WTC11 (cell line): ENCODE measurements at regions not wholly inside any gene's neighbourhood (a gene's known extent, or its start where the extent isn't known, plus 50 kb on each side); places are given as distances from the start of the nearest gene placed in this dataset.

Source experiments
- ATAC-seq: fragments of 200-7000 bp; cut with Tn5 transposase; 2 replicates; pipeline ENCODE4 v1.10.0; 2021; ENCODE audit warnings: mild to moderate bottlenecking, moderate library complexity
- CTCF ChIA-PET: fragments of 300-600 bp; sonication (Branson Sonifier 250); formaldehyde crosslinking; loops from one replicate; lab custom pipeline; 2021; ENCODE audit warnings: antibody characterized with exemption; lab: Charles Lee
- POLR2A ChIA-PET: fragments of 350-600 bp; sonication (Branson Sonifier 250); formaldehyde crosslinking; loops from one replicate; lab custom pipeline; 2021; ENCODE audit warnings: antibody characterized with exemption; lab: Charles Lee
- DNase-seq: peaks from one replicate; pipeline ENCODE4 v3.0.0; 2021; ENCODE audit warnings: low spot score
- H3K27ac Mint-ChIP-seq: 2 replicates; pipeline ENCODE4 v1.8.0; 2021; ENCODE audit warnings: mixed read lengths
- H3K27me3 Mint-ChIP-seq: 2 replicates; pipeline ENCODE4 v1.8.0; 2021; ENCODE audit warnings: low read depth, mild to moderate bottlenecking, moderate library complexity, mixed read lengths
- H3K36me3 Mint-ChIP-seq: 2 replicates; pipeline ENCODE4 v1.8.0; 2021; ENCODE audit warnings: mixed read lengths
- H3K4me1 Mint-ChIP-seq: 2 replicates; pipeline ENCODE4 v1.8.0; 2022; ENCODE audit warnings: mixed read lengths
- H3K4me3 Mint-ChIP-seq: 2 replicates; pipeline ENCODE4 v1.8.0; 2021; ENCODE audit warnings: mild to moderate bottlenecking, moderate library complexity, mixed read lengths
- H3K9me3 Mint-ChIP-seq: 2 replicates; pipeline ENCODE4 v1.8.0; 2021; ENCODE audit warnings: mixed read lengths
- ARID4B ChIP-seq: sonication (generic); formaldehyde crosslinking; IDR thresholded peaks from 2 replicates; pipeline ENCODE4 v1.8.0; 2023; ENCODE audit warnings: missing genetic modification reagents, mild to moderate bottlenecking, borderline replicate concordance
- ATF1 ChIP-seq: sonication (generic); formaldehyde crosslinking; IDR thresholded peaks from 2 replicates; pipeline ENCODE4 v1.8.1; 2023; ENCODE audit warnings: mild to moderate bottlenecking, moderate library complexity, missing genetic modification reagents
- ETV6 ChIP-seq: sonication (generic); formaldehyde crosslinking; IDR thresholded peaks from 2 replicates; pipeline ENCODE4 v1.8.1; 2022; ENCODE audit warnings: mild to moderate bottlenecking, missing genetic modification reagents
- FOXJ3 ChIP-seq: sonication (generic); formaldehyde crosslinking; IDR thresholded peaks from 2 replicates; pipeline ENCODE4 v1.9.0; 2021; ENCODE audit warnings: missing genetic modification reagents, mild to moderate bottlenecking, borderline replicate concordance
- HMGA2 ChIP-seq: fragments of 250-450 bp; sonication (Bioruptor Pico); IDR thresholded peaks from 2 replicates; pipeline ENCODE4 v1.4.0; 2021; ENCODE audit warnings: mild to moderate bottlenecking, moderate library complexity
- HMGXB4 ChIP-seq: sonication (generic); formaldehyde crosslinking; IDR thresholded peaks from 2 replicates; pipeline ENCODE4 v1.8.1; 2023; ENCODE audit warnings: mild to moderate bottlenecking, moderate library complexity, missing genetic modification reagents
- JUN ChIP-seq: sonication (generic); formaldehyde crosslinking; IDR thresholded peaks from 2 replicates; pipeline ENCODE4 v1.8.0; 2023; ENCODE audit warnings: mild to moderate bottlenecking, missing genetic modification reagents
- NFYB ChIP-seq: sonication (generic); formaldehyde crosslinking; conservative IDR thresholded peaks from 2 replicates; pipeline ENCODE4 v1.8.0; 2022; ENCODE audit warnings: low read depth, missing genetic modification reagents
- PRDM15 ChIP-seq: sonication (generic); formaldehyde crosslinking; IDR thresholded peaks from 2 replicates; pipeline ENCODE4 v1.8.0; 2022; ENCODE audit warnings: missing genetic modification reagents
- SOX15 ChIP-seq: fragments of 250-450 bp; sonication (Bioruptor Pico); IDR thresholded peaks from 2 replicates; pipeline ENCODE4 v1.9.0; 2021; ENCODE audit warnings: mild to moderate bottlenecking
- SP1 ChIP-seq: sonication (generic); formaldehyde crosslinking; conservative IDR thresholded peaks from 2 replicates; pipeline ENCODE4 v1.8.1; 2022; ENCODE audit warnings: missing genetic modification reagents
- TCF7 ChIP-seq: sonication (generic); formaldehyde crosslinking; IDR thresholded peaks from 2 replicates; pipeline ENCODE4 v1.8.0; 2022; ENCODE audit warnings: mild to moderate bottlenecking, low read depth, missing genetic modification reagents, moderate library complexity
- TEAD1 ChIP-seq: sonication (generic); formaldehyde crosslinking; IDR thresholded peaks from 2 replicates; pipeline ENCODE4 v1.8.0; 2022; ENCODE audit warnings: mild to moderate bottlenecking, missing genetic modification reagents
- ZNF281 ChIP-seq: sonication (generic); formaldehyde crosslinking; IDR thresholded peaks from 2 replicates; pipeline ENCODE4 v1.8.0; 2023; ENCODE audit warnings: mild to moderate bottlenecking, missing genetic modification reagents
- ZNF425 ChIP-seq: fragments of 250-450 bp; sonication (Bioruptor Pico); conservative IDR thresholded peaks from 2 replicates; pipeline ENCODE4 v1.9.0; 2021; ENCODE audit warnings: mild to moderate bottlenecking
- TF ChIP-seq, protein P1 (sequence below): fragments of 250-450 bp; sonication (Bioruptor Pico); IDR thresholded peaks from 2 replicates; pipeline ENCODE4 v2.1.2; 2022; ENCODE audit warnings: mild to moderate bottlenecking, moderate library complexity
- TF ChIP-seq, protein P2 (sequence below): sonication (generic); formaldehyde crosslinking; IDR thresholded peaks from 2 replicates; pipeline ENCODE4 v1.8.1; 2023; ENCODE audit warnings: mild to moderate bottlenecking, missing genetic modification reagents, moderate library complexity
- TF ChIP-seq, protein P3 (sequence below): sonication (generic); formaldehyde crosslinking; conservative IDR thresholded peaks from 2 replicates; pipeline ENCODE4 v1.8.1; 2022; ENCODE audit warnings: mild to moderate bottlenecking, missing genetic modification reagents
- TF ChIP-seq, protein P4 (sequence below): sonication (generic); formaldehyde crosslinking; IDR thresholded peaks from 2 replicates; pipeline ENCODE4 v1.8.0; 2022; ENCODE audit warnings: mild to moderate bottlenecking, missing genetic modification reagents

DNA sequence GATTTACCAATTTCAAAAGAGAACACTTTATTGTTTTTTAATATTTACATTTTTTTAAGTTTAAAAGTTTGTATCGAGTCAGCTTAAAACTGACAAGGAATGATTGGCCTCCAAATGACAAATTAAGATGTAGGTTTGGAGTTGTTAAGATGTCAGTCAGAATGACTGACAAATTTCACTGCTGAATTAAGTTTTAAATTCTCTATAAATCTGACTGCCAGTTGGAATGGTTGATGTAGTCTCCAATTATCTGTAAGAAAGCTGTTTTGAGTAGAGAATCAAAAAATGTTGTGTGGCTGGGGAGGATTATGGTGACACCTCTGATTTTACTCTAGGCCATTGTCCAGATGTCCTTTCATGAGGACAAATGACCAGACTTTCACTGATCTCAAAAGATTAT, 165.3 kb upstream of the CDH20 start (continued):
- TF ChIP-seq ZNF281 (CRISPR knock-in tag) (no peak), JUN (no peak)
- TF ChIP-seq, protein P1, sequence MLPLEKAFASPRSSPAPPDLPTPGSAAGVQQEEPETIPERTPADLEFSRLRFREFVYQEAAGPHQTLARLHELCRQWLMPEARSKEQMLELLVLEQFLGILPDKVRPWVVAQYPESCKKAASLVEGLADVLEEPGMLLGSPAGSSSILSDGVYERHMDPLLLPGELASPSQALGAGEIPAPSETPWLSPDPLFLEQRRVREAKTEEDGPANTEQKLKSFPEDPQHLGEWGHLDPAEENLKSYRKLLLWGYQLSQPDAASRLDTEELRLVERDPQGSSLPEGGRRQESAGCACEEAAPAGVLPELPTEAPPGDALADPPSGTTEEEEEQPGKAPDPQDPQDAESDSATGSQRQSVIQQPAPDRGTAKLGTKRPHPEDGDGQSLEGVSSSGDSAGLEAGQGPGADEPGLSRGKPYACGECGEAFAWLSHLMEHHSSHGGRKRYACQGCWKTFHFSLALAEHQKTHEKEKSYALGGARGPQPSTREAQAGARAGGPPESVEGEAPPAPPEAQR: no peak

DNA sequence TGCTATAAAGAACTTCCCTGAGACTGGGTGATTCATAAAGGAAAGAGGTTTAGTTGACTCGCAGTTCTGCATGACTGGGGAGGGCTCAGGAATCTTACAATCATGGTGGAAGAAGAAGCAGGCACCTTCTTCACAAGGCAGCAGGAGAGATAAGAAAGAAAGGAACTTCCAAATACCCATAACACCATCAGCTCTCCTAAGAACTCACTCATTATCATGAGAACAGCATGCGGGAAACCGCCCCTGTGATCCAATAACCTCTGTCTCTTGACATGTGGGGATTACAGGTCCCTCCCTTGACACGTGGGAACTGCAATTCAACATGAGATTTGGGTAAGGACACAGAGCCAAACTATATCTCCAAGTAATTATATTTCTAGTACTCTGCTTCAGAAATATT, 163.8 kb upstream of the CDH20 start:
- Mint-ChIP-seq H3K9me3 (peaks cover 8% of the 10 kb centered on the region), H3K36me3 (no peaks in the 10 kb centered on the region), H3K27ac (no peak overlapping the region), H3K4me1 (peaks cover 5% of the 10 kb centered on the region), H3K27me3 (no peaks in the 10 kb centered on the region), H3K4me3 (no peak overlapping the region)
- DNase-seq (no peak), ATAC-seq (no peak)
- TF ChIP-seq HMGA2 (CRISPR knock-in tag) (no peak), TCF7 (CRISPR knock-in tag) (no peak), SP1 (CRISPR knock-in tag) (no peak), HMGXB4 (CRISPR knock-in tag) (no peak), ARID4B (CRISPR knock-in tag) (no peak), SOX15 (no peak), ZNF425 (CRISPR knock-in tag) (no peak), PRDM15 (CRISPR knock-in tag) (no peak), ETV6 (CRISPR knock-in tag) (no peak), TEAD1 (CRISPR knock-in tag) (no peak), ATF1 (no peak), FOXJ3 (CRISPR knock-in tag) (no peak), NFYB (CRISPR knock-in tag) (no peak)
- TF ChIP-seq, protein P2, sequence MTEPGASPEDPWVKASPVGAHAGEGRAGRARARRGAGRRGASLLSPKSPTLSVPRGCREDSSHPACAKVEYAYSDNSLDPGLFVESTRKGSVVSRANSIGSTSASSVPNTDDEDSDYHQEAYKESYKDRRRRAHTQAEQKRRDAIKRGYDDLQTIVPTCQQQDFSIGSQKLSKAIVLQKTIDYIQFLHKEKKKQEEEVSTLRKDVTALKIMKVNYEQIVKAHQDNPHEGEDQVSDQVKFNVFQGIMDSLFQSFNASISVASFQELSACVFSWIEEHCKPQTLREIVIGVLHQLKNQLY (CRISPR knock-in tag): no peak
- TF ChIP-seq, protein P3, sequence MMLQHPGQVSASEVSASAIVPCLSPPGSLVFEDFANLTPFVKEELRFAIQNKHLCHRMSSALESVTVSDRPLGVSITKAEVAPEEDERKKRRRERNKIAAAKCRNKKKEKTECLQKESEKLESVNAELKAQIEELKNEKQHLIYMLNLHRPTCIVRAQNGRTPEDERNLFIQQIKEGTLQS: no peak
- TF ChIP-seq, protein P4, sequence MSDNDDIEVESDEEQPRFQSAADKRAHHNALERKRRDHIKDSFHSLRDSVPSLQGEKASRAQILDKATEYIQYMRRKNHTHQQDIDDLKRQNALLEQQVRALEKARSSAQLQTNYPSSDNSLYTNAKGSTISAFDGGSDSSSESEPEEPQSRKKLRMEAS (CRISPR knock-in tag): no peak
- ChIA-PET CTCF (no interaction called here), POLR2A (no interaction called here)
